ENCODE measurements at regions not wholly inside any gene's neighbourhood (a gene's known extent, or its start where the extent isn't known, plus 50 kb on each side); places are given as distances from the start of the nearest gene placed in this dataset.
"Not testable (repeated sequence)": the region's sequence is repeated elsewhere in the genome, so short reads cannot be mapped to it uniquely, and the experiment has no call there.

- not testable (repeated sequence) for H3K4me3 ChIP-seq (ENCODE audit: low read depth, low read length); H3K4me1 ChIP-seq (ENCODE audit: control insufficient read depth, insufficient read depth, low read length); H3K27ac ChIP-seq (ENCODE audit: low read depth, low read length); H3K9ac ChIP-seq (ENCODE audit: low read depth, low read length); H3K36me3 ChIP-seq (ENCODE audit: control insufficient read depth, insufficient read depth, low read length); H3K27me3 ChIP-seq (ENCODE audit: control insufficient read depth, insufficient read depth, low read length); H3K9me3 ChIP-seq (ENCODE audit: control insufficient read depth, insufficient read depth, low read length)
These were observed 50.6 kb upstream of the GPR39 start for GRCh38 chr2:132365963-132366362.

DNA sequence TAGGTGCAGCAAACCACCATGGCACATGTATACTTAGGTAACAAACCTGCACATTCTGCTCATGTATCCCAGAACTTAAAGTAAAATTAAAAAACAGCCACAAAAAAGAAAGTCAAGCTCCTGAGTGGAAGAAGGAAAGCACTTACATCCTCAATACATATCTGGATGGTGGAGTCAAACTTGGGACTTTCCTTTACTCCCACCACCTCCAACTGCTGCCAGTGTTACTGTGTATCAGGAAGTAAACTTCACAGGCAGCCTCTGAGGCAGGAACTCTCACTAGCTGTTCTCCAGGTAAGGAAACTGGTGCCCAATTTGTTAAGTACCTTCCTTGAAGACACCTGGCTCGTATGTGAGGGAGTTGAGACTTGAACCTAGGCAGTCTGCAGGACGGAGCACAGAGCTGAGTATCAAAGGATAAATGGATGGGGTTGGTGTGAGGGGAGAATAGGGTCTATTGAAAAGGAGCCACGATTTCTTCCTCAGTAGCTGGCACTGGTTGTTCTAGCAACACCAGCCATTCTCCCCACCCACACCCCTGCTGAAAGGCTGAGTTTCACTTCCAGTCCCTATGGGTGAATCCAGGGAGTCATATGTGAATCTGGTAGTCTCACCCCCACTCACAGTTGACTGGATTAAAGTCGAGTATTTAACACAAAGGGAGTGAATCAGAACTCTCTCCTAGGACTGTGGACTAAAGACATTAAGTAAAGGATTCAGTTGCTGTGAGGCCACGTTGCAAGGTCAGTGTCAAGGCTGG lies 50.0 kb upstream of the GPR39 start:
- H3K9ac ChIP-seq (ENCODE audit: low read depth, low read length) = no peak overlapping the region
- no peak overlapping the region for H3K27ac ChIP-seq (ENCODE audit: low read depth, low read length)
- H3K4me1 ChIP-seq (ENCODE audit: control insufficient read depth, insufficient read depth, low read length) = no peaks in the 10 kb centered on the region
- peaks cover 3% of the 10 kb centered on the region; the same call in 1 of the 2 replicates for H3K9me3 ChIP-seq (ENCODE audit: control insufficient read depth, insufficient read depth, low read length)
- H3K36me3 ChIP-seq (ENCODE audit: control insufficient read depth, insufficient read depth, low read length) = no peaks in the 10 kb centered on the region
- no peaks in the 10 kb centered on the region for H3K27me3 ChIP-seq (ENCODE audit: control insufficient read depth, insufficient read depth, low read length)
- H3K4me3 ChIP-seq (ENCODE audit: low read depth, low read length) = no peak overlapping the region
